Fibroblast of mammary gland (primary cell): ENCODE measurements at regions not wholly inside any gene's neighbourhood (a gene's known extent, or its start where the extent isn't known, plus 50 kb on each side); places are given as distances from the start of the nearest gene placed in this dataset.
"Not testable (repeated sequence)": the region's sequence is repeated elsewhere in the genome, so short reads cannot be mapped to it uniquely, and the experiment has no call there.

Experiments
- DNase-seq: peaks from one replicate; pipeline ENCODE4 v3.0.0-alpha.2; 2010; ENCODE audit warnings: low read depth
- H3K4me3 ChIP-seq: 2 replicates; pipeline ENCODE4 v1.5.1; 2011; ENCODE audit warnings: low read depth, mild to moderate bottlenecking, low read length, moderate library complexity; ENCODE audit not compliant: control insufficient read depth
- CTCF ChIP-seq: conservative IDR thresholded peaks from 2 replicates; pipeline ENCODE4 v1.5.1; 2011; ENCODE audit warnings: low read depth, low read length, inconsistent platforms; ENCODE audit not compliant: control insufficient read depth, insufficient read depth

- no peak overlapping the region for H3K4me3 ChIP-seq
- no peak for DNase-seq
- no peak for TF ChIP-seq CTCF
Observed at GRCh38 chr3:20302766-20303165, 116.8 kb upstream of the SGO1 start.

- no peak for TF ChIP-seq CTCF
- H3K4me3 ChIP-seq: no peak overlapping the region
- no peak for DNase-seq
Observed at GRCh38 chr3:20288050-20288449, 102.0 kb upstream of the SGO1 start.

- no peak for TF ChIP-seq CTCF
- no peak overlapping the region for H3K4me3 ChIP-seq
- no peak for DNase-seq
Observed at GRCh38 chr3:20280257-20280656, 94.3 kb upstream of the SGO1 start.

DNA sequence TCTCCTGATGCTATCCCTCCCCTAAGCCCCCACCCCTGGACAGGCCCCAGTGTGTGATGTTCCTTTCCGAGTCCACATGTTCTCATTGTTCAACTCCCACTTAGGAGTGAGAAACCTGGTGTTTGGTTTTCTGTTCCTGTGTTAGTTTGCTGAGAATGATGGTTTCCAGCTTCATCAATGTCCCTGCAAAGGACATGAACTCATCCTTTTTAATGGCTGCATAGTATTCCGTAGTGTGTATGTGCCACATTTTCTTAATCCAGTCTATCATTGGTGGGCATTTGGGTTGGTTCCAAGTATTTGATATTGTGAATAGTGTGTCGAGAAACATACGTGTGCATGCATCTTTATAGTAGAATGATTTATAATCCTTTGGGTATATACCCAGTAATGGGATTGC is 80.0 kb upstream of the SGO1 start:
- H3K4me3 ChIP-seq, DNase-seq: not testable (repeated sequence)

GRCh38 chr3:20264900-20265567 is 79.0 kb upstream of the SGO1 start:
- no peak for DNase-seq
- H3K4me3 ChIP-seq: no peak overlapping the region
- TF ChIP-seq CTCF: no peak

DNA sequence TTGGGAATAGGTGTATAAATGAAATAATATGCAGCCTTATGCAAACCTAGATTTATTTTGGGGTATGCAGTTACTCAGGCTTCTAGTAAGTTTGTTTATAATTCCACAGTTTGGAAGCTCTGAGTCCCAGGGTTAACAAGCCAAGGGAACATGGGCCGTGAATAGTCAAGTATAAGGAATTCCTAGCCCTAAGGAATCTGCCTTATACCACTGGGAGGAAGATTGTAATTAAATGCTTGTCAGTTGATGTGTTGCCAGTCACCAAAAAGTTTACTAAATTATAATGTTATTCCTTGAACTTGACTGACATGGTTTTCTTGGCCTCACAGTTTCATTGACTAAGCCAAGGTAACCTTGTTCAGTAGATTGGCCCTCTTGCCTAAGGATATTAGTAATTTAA is 72.4 kb upstream of the SGO1 start:
- no peak for DNase-seq
- H3K4me3 ChIP-seq: no peak overlapping the region
- TF ChIP-seq CTCF: no peak

GRCh38 chr3:20256144-20256543 is 70.1 kb upstream of the SGO1 start:
- no peak for DNase-seq
- TF ChIP-seq CTCF: no peak

More at GRCh38 chr3:20256144-20256543, 70.1 kb upstream of the SGO1 start:
- no peak overlapping the region for H3K4me3 ChIP-seq
